IMR-90 (cell line): ENCODE measurements at regions not wholly inside any gene's neighbourhood (a gene's known extent, or its start where the extent isn't known, plus 50 kb on each side); places are given as distances from the start of the nearest gene placed in this dataset.

ENCODE experiments used
- CTCF ChIP-seq: conservative IDR thresholded peaks from 2 replicates; pipeline ENCODE4 v1.5.1; 2012; ENCODE audit warnings: mild to moderate bottlenecking, low read depth, low read length, improper control_type of control experiment
- MXI1 ChIP-seq: IDR thresholded peaks from 2 replicates; pipeline ENCODE4 v1.6.1; 2012; ENCODE audit warnings: low read depth, mild to moderate bottlenecking, low read length, moderate library complexity, borderline replicate concordance
- POLR2A ChIP-seq: IDR thresholded peaks from 2 replicates; pipeline ENCODE4 v1.6.1; 2012; ENCODE audit warnings: mild to moderate bottlenecking, low read depth, low read length
- RAD21 ChIP-seq: IDR thresholded peaks from 2 replicates; pipeline ENCODE4 v1.6.1; 2012; ENCODE audit warnings: low read length, improper control_type of control experiment
- USF2 ChIP-seq: fragments of 150-350 bp; IDR thresholded peaks from 2 replicates; pipeline ENCODE4 v1.6.1; 2017; ENCODE audit warnings: mild to moderate bottlenecking, antibody characterized with exemption, low read length, low read depth

GRCh38 chr2:193847991-193848390 lies 1653.3 kb upstream of the TMEFF2 start:
- no peak for TF ChIP-seq MXI1
- TF ChIP-seq RAD21: no peak
- TF ChIP-seq CTCF: no peak
- no peak for TF ChIP-seq POLR2A
- TF ChIP-seq USF2: no peak
